ENCODE measurements at regions not wholly inside any gene's neighbourhood (a gene's known extent, or its start where the extent isn't known, plus 50 kb on each side); places are given as distances from the start of the nearest gene placed in this dataset.

GRCh38 chr18:78926243-78926615 is 53.4 kb upstream of the SALL3 start:
- no peak for DNase-seq

GRCh38 chr18:78927156-78927555 is 52.5 kb upstream of the SALL3 start:
- DNase-seq = no peak

GRCh38 chr18:78927616-78928015 is 52.0 kb upstream of the SALL3 start:
- no peak for DNase-seq

- DNase-seq = no peak
These were observed 51.5 kb upstream of the SALL3 start for GRCh38 chr18:78928076-78928475.

GRCh38 chr18:78929516-78929915 is 50.1 kb upstream of the SALL3 start:
- no peak for DNase-seq

Measured in renal pelvis (tissue), 1 donor.